Mesenchymal stem cell (in vitro differentiated cells and primary cell): ENCODE measurements at regions not wholly inside any gene's neighbourhood (a gene's known extent, or its start where the extent isn't known, plus 50 kb on each side); places are given as distances from the start of the nearest gene placed in this dataset.

Experiments
- DNase-seq: peaks from one replicate; pipeline ENCODE4 v3.0.0-alpha.2; 2013
- H2AFZ ChIP-seq: one replicate; pipeline ENCODE4 v1.6.1; 2013; ENCODE audit warnings: low read depth, mild to moderate bottlenecking, control low read depth, inconsistent platforms, low read length, moderate library complexity
- H2AK5ac ChIP-seq: 2 replicates; pipeline ENCODE4 v1.6.1; 2013; ENCODE audit warnings: low read length, moderate library complexity, mild to moderate bottlenecking, inconsistent platforms; ENCODE audit not compliant: severe bottlenecking
- H2BK120ac ChIP-seq: one replicate; pipeline ENCODE4 v1.6.1; 2013; ENCODE audit warnings: low read depth, mild to moderate bottlenecking, inconsistent platforms, low read length, moderate library complexity
- H2BK12ac ChIP-seq, 2 experiments: one replicate each; pipeline ENCODE4 v1.6.1; 2013; ENCODE audit warnings: inconsistent platforms in 2 of 2, low read length in 2 of 2, mild to moderate bottlenecking in 2 of 2, moderate library complexity in 2 of 2, control low read depth in 1 of 2
- H2BK15ac ChIP-seq: one replicate; pipeline ENCODE4 v1.6.1; 2013; ENCODE audit warnings: mild to moderate bottlenecking, low read depth, inconsistent platforms; ENCODE audit not compliant: poor library complexity, severe bottlenecking
- H2BK5ac ChIP-seq: 2 replicates; pipeline ENCODE4 v1.6.1; 2013; ENCODE audit warnings: low read depth, mild to moderate bottlenecking, low read length, control low read depth, inconsistent platforms; ENCODE audit not compliant: poor library complexity, severe bottlenecking
- H3K14ac ChIP-seq, 2 experiments: one replicate each; pipeline ENCODE4 v1.6.1; 2013; ENCODE audit warnings: inconsistent platforms in 2 of 2, low read length in 2 of 2, control low read depth in 1 of 2, mild to moderate bottlenecking in 1 of 2, moderate library complexity in 1 of 2
- H3K18ac ChIP-seq, 2 experiments: one replicate each; pipeline ENCODE4 v1.6.1; 2013; ENCODE audit warnings: inconsistent platforms in 2 of 2, low read length in 2 of 2, control low read depth in 1 of 2, low read depth in 1 of 2, mild to moderate bottlenecking in 1 of 2
- H3K23ac ChIP-seq, 2 experiments: one replicate each; pipeline ENCODE4 v1.6.1; 2013; ENCODE audit warnings: inconsistent platforms in 2 of 2, low read length in 2 of 2, mild to moderate bottlenecking in 2 of 2, moderate library complexity in 2 of 2, control low read depth in 1 of 2
- H3K27ac ChIP-seq: 2 replicates; pipeline ENCODE4 v1.5.1; 2013; ENCODE audit warnings: mild to moderate bottlenecking, moderate library complexity, low read length, control low read depth, inconsistent platforms; ENCODE audit not compliant: poor library complexity, severe bottlenecking
- H3K27me3 ChIP-seq, 2 experiments: 2 replicates each; pipeline versions ENCODE4 v1.6.1 to v1.7.0; 2013; ENCODE audit warnings: low read length in 2 of 2, mild to moderate bottlenecking in 2 of 2, moderate library complexity in 2 of 2, control low read depth in 1 of 2, inconsistent platforms in 1 of 2; ENCODE audit not compliant: control insufficient read depth in 1 of 2, insufficient read depth in 1 of 2
- H3K36me3 ChIP-seq, 2 experiments: 2 replicates each; pipeline versions ENCODE4 v1.6.1 to v1.7.0; 2013; ENCODE audit warnings: low read length in 2 of 2, control low read depth in 1 of 2, inconsistent platforms in 1 of 2, low read depth in 1 of 2, mild to moderate bottlenecking in 1 of 2; ENCODE audit not compliant: insufficient read depth in 2 of 2, control insufficient read depth in 1 of 2
- H3K4ac ChIP-seq, 2 experiments: one replicate each; pipeline ENCODE4 v1.6.1; 2013; ENCODE audit warnings: inconsistent platforms in 2 of 2, low read length in 2 of 2, mild to moderate bottlenecking in 2 of 2, moderate library complexity in 2 of 2, control low read depth in 1 of 2, low read depth in 1 of 2
- H3K4me1 ChIP-seq: 2 replicates; pipeline ENCODE4 v1.6.1; 2013; ENCODE audit warnings: low read depth, low read length, control low read depth; ENCODE audit not compliant: control insufficient read depth, insufficient read depth
- H3K4me2 ChIP-seq: 2 replicates; pipeline ENCODE4 v1.6.1; 2013; ENCODE audit warnings: low read length, mild to moderate bottlenecking, inconsistent platforms; ENCODE audit not compliant: poor library complexity, severe bottlenecking
- H3K4me3 ChIP-seq, 2 experiments: 2 replicates each; pipeline versions ENCODE4 v1.5.1 to v1.7.0; 2013; ENCODE audit warnings: low read length in 2 of 2, mild to moderate bottlenecking in 2 of 2, control low read depth in 1 of 2, low read depth in 1 of 2; ENCODE audit not compliant: insufficient read depth in 1 of 2
- H3K79me1 ChIP-seq: replicated peaks from 2 replicates; pipeline ENCODE4 v1.6.1; 2013; ENCODE audit warnings: mild to moderate bottlenecking, control low read depth, low read length, inconsistent platforms; ENCODE audit not compliant: poor library complexity, severe bottlenecking
- H3K9ac ChIP-seq: 2 replicates; pipeline ENCODE4 v1.7.0; 2013; ENCODE audit warnings: mild to moderate bottlenecking, low read length, moderate library complexity
- H3K9me3 ChIP-seq: 2 replicates; pipeline ENCODE4 v1.7.0; 2013; ENCODE audit warnings: mild to moderate bottlenecking, low read length; ENCODE audit not compliant: control insufficient read depth
- H4K8ac ChIP-seq: one replicate; pipeline ENCODE4 v1.6.1; 2013; ENCODE audit warnings: inconsistent platforms, mild to moderate bottlenecking, low read length, moderate library complexity
- H4K91ac ChIP-seq: one replicate; pipeline ENCODE4 v1.6.1; 2013; ENCODE audit warnings: mild to moderate bottlenecking, low read length, inconsistent platforms
- WGBS: methylation state at CpG from one replicate; pipeline ENCODE4 v1.1.7; 2013; ENCODE audit warnings: mixed read lengths; 5-methylcytosine and 5-hydroxymethylcytosine counted together

- Histone ChIP-seq H3K23ac (no peak overlapping the region), H4K91ac (no peak overlapping the region), H3K4me3 (no peak overlapping the region), H2AK5ac (no peak overlapping the region), H3K27ac (no peak overlapping the region), H2BK5ac (no peak overlapping the region), H2AFZ (no peak overlapping the region), H4K8ac (no peak overlapping the region), H3K9me3 (peaks cover 10% of the 10 kb centered on the region), H3K18ac (no peak overlapping the region), H3K27me3 (no peaks in the 10 kb centered on the region), H3K4me1 (no peaks in the 10 kb centered on the region), H3K9ac (no peak overlapping the region), H3K79me1 (no peaks in the 10 kb centered on the region), H3K4me2 (no peak overlapping the region), H3K4ac (no peak overlapping the region), H2BK12ac (no peak overlapping the region), H2BK15ac (no peak overlapping the region), H3K36me3 (no peaks in the 10 kb centered on the region), H3K14ac (no peak overlapping the region), H2BK120ac (no peak overlapping the region)
- 88% methylated on average over 6 of the region's 6 CpGs for WGBS
- DNase-seq: no peak
Measured at GRCh38 chr17:72259922-72260321, 139.1 kb downstream of the SOX9 start.

DNA sequence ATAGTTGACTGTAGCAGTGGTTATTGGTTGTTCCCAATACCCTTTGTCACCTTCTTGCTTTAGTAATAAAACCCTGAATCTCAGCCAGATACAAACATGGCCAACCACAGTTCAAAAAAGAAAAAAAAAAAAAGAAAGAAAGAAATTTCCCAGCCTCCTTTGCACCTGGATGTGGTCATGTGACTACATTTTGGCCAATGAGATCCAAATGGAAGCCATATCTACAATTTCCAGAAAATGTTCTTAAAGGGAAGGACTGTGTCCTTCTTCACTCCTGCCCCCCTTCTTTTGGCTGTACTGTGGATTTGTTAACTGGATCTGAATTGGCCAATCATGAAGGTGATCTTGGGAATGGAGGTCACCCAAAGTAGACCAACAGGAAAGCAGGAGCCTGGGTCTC is 141.9 kb downstream of the SOX9 start:
- H3K4me2 ChIP-seq: no peak overlapping the region
- no peak overlapping the region for H2BK5ac ChIP-seq
- H3K4me3 ChIP-seq: no peak overlapping the region
- H2AFZ ChIP-seq: no peak overlapping the region
- peaks cover 9% of the 10 kb centered on the region in 2 experiments for H3K27me3 ChIP-seq
- no peak for DNase-seq
- H2BK12ac ChIP-seq: no peak overlapping the region
- no peak overlapping the region for H3K27ac ChIP-seq
- H3K23ac ChIP-seq: no peak overlapping the region
- H3K4me1 ChIP-seq: peaks cover 2% of the 10 kb centered on the region
- no peak overlapping the region for H4K91ac ChIP-seq
- H3K36me3 ChIP-seq: no peaks in the 10 kb centered on the region
- H3K14ac ChIP-seq: no peak overlapping the region
- no peak overlapping the region for H2BK15ac ChIP-seq
- no peaks in the 10 kb centered on the region for H3K79me1 ChIP-seq
- H3K9me3 ChIP-seq: peaks cover 10% of the 10 kb centered on the region
- H3K4ac ChIP-seq: no peak overlapping the region
- no peak overlapping the region for H2AK5ac ChIP-seq
- H2BK120ac ChIP-seq: no peak overlapping the region
- no peak overlapping the region for H3K9ac ChIP-seq
- H3K18ac ChIP-seq: no peak overlapping the region
- no peak overlapping the region for H4K8ac ChIP-seq

DNA sequence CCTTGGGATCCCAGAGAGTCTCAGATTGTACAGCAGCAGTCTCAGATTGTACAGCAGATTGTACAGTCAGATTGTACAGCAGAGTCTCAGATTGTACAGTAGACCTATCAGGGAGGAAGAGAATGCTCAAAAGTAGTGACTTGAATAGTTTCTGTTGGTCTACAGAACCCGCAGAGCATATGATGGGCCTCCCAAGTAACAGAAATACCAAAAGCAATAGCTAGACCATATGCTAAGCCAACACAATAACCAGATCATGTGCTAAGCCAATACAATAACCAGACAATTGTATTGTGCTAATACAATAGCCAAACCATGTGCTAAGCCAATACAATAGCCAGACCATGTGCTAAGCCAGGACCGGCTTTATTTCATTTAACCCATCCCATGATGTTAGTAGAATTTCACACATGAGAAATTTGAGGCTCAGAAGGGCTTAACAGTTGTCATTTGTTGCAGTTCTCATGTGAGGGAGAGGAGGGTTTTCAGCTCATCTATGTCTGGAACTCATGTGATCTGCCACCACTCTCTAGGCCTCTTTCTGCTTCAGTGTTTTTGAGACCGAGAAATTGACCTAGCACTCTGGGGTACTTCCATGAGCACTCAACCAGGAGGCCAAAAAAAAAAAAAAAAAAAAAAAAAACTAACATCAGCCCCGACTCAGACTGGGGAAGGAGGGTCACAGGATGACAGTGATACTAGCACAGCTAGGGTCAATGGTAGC is 144.0 kb downstream of the SOX9 start:
- no peak overlapping the region for H2AFZ ChIP-seq
- H3K4me1 ChIP-seq: peaks cover 2% of the 10 kb centered on the region
- H3K9me3 ChIP-seq: peaks cover 10% of the 10 kb centered on the region
- H3K23ac ChIP-seq: no peak overlapping the region
- WGBS: 100% methylated on average over 1 of the region's 4 CpGs
- no peak for DNase-seq
- no peak overlapping the region for H3K4me2 ChIP-seq
- H2BK12ac ChIP-seq: no peak overlapping the region
- no peak overlapping the region for H2AK5ac ChIP-seq
- no peak overlapping the region for H3K4me3 ChIP-seq
- no peaks in the 10 kb centered on the region for H3K36me3 ChIP-seq
- peaks cover 9% of the 10 kb centered on the region in 2 experiments for H3K27me3 ChIP-seq
- H2BK5ac ChIP-seq: no peak overlapping the region
- no peaks in the 10 kb centered on the region for H3K79me1 ChIP-seq
- no peak overlapping the region for H3K18ac ChIP-seq
- H2BK120ac ChIP-seq: no peak overlapping the region
- no peak overlapping the region for H3K9ac ChIP-seq
- no peak overlapping the region for H3K4ac ChIP-seq
- no peak overlapping the region for H4K91ac ChIP-seq
- no peak overlapping the region for H2BK15ac ChIP-seq
- H3K14ac ChIP-seq: no peak overlapping the region
- H4K8ac ChIP-seq: no peak overlapping the region
- no peak overlapping the region for H3K27ac ChIP-seq

DNA sequence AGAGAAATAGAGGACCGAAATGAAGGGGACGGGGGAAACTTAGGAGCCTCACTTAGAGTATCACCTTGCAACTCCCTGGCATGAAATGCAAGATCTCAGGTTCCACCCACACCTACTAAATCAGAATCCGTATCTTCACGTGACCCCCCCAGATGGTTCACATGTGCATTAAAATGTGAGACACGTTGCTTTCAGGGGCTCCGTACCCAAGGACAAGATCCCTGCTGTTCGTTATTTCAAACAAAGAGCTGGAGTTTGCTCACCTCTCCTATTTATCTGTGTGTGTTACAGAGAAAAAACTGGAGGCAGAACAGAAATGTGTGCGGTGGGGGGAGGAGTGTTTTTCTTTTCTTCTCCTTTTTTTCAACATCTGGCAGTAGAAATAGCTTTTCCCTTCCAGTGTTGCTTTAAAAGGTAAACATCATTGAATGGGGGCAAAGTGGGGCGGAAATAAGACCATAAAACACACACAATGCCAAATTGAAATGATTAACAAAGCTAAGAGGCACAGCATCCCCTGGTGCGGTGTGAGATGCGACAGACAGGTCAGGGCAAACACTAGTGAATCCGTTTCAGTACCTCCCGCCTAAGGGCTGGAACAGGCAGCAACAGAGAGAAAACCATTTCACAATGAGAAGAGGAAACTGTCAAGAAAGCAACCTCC is 145.4 kb downstream of the SOX9 start:
- Histone ChIP-seq H3K9ac (no peak overlapping the region), H3K36me3 (no peaks in the 10 kb centered on the region), H3K23ac (no peak overlapping the region), H3K18ac (no peak overlapping the region), H3K79me1 (no peaks in the 10 kb centered on the region), H2AK5ac (peak overlapping the region; percentile 35), H3K9me3 (peaks cover 10% of the 10 kb centered on the region), H3K4me1 (peaks cover 2% of the 10 kb centered on the region), H3K4me2 (no peak overlapping the region), H2BK12ac (no peak overlapping the region), H4K8ac (no peak overlapping the region), H3K27ac (no peak overlapping the region), H2BK15ac (no peak overlapping the region), H2AFZ (no peak overlapping the region), H3K27me3 (peaks cover 9% of the 10 kb centered on the region in 2 experiments), H2BK5ac (peak overlapping the region; percentile 47), H2BK120ac (no peak overlapping the region), H3K4ac (no peak overlapping the region), H3K14ac (no peak overlapping the region), H4K91ac (peak overlapping the region; percentile 25), H3K4me3 (no peak overlapping the region)
- DNase-seq: no peak
- WGBS: 67% methylated on average over 13 of the region's 13 CpGs
